BJ (cell line): ENCODE measurements at regions not wholly inside any gene's neighbourhood (a gene's known extent, or its start where the extent isn't known, plus 50 kb on each side); places are given as distances from the start of the nearest gene placed in this dataset.

Experiments
- CTCF ChIA-PET: fragments of 350-600 bp; formaldehyde crosslinking; extraction: SDS; loops from one replicate; lab custom pipeline; 2021; ENCODE audit warnings: antibody characterized with exemption, inconsistent platforms; lab: Yijun Ruan, JAX
- POLR2A ChIA-PET: fragments of 300-600 bp; sonication (Branson Sonifier 250); formaldehyde crosslinking; extraction: SDS; loops from one replicate; lab custom pipeline; 2021; ENCODE audit warnings: antibody characterized with exemption; lab: Charles Lee
- DNase-seq: peaks from one replicate; pipeline ENCODE4 v3.0.0-alpha.2; 2011; ENCODE audit warnings: low read depth
- H3K27me3 ChIP-seq: 2 replicates; pipeline ENCODE4 v1.6.0; 2011; ENCODE audit warnings: low read length; ENCODE audit not compliant: control insufficient read depth, insufficient read depth
- H3K36me3 ChIP-seq: 2 replicates; pipeline ENCODE4 v1.5.1; 2011; ENCODE audit warnings: low read length; ENCODE audit not compliant: control insufficient read depth, insufficient read depth
- H3K4me3 ChIP-seq: 2 replicates; pipeline ENCODE4 v1.5.1; 2011; ENCODE audit warnings: low read depth, mild to moderate bottlenecking, control low read depth, low read length
- TF ChIP-seq, protein P1 (sequence below): IDR thresholded peaks from 2 replicates; pipeline ENCODE4 v1.5.1; 2011; ENCODE audit warnings: low read depth, mild to moderate bottlenecking, control low read depth, inconsistent platforms, low read length, moderate library complexity; ENCODE audit not compliant: insufficient read depth

DNA sequence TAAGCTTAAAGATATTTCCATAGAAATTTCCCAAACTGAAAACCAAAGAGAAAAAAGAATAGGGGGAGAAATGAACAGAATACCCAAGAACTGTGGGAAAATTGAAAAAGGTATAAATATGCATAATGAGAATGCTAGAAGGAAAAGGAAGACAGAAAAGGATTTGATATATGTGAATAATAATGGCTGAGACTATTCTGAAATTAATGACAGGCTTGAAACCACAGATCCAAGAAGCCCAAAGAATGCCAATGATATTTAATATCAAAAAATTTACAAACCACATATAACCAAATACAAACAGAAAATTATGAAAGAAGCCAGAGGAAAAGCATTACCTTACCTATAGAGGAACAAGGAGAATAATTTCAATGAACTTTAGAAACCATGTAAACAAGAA is 153.0 kb downstream of the ANXA2 start:
- Histone ChIP-seq H3K36me3 (no peaks in the 10 kb centered on the region), H3K4me3 (no peak overlapping the region), H3K27me3 (no peaks in the 10 kb centered on the region)
- ChIA-PET POLR2A (no interaction called here), CTCF (no interaction called here)
- no peak for DNase-seq
- TF ChIP-seq, protein P1, sequence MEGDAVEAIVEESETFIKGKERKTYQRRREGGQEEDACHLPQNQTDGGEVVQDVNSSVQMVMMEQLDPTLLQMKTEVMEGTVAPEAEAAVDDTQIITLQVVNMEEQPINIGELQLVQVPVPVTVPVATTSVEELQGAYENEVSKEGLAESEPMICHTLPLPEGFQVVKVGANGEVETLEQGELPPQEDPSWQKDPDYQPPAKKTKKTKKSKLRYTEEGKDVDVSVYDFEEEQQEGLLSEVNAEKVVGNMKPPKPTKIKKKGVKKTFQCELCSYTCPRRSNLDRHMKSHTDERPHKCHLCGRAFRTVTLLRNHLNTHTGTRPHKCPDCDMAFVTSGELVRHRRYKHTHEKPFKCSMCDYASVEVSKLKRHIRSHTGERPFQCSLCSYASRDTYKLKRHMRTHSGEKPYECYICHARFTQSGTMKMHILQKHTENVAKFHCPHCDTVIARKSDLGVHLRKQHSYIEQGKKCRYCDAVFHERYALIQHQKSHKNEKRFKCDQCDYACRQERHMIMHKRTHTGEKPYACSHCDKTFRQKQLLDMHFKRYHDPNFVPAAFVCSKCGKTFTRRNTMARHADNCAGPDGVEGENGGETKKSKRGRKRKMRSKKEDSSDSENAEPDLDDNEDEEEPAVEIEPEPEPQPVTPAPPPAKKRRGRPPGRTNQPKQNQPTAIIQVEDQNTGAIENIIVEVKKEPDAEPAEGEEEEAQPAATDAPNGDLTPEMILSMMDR: no peak

DNA sequence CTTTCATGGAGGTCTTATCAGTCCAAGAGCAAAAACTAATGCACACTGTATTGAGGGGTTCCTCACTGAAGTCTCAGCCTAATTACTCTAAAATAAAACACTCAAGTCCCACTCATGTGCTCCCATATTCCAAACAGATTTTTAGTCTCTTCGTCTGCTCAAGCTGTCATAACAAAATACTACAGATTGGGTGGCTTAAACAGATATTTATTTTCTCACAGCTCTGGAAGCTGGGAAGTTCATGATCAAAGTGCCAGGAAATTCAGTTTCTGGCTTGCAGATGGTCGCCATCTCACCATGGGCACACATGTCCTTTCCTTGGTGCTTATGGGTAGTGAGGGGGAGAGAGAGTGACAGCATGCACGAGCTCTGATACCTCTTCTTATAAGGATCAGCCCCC is 147.5 kb downstream of the ANXA2 start:
- H3K27me3 ChIP-seq: no peaks in the 10 kb centered on the region; the same call in 1 of the 2 replicates
- CTCF ChIA-PET: no interaction called here
- no peak overlapping the region for H3K4me3 ChIP-seq
- H3K36me3 ChIP-seq: no peaks in the 10 kb centered on the region
- DNase-seq: no peak
- POLR2A ChIA-PET: no interaction called here
- TF ChIP-seq, protein P1: no peak

DNA sequence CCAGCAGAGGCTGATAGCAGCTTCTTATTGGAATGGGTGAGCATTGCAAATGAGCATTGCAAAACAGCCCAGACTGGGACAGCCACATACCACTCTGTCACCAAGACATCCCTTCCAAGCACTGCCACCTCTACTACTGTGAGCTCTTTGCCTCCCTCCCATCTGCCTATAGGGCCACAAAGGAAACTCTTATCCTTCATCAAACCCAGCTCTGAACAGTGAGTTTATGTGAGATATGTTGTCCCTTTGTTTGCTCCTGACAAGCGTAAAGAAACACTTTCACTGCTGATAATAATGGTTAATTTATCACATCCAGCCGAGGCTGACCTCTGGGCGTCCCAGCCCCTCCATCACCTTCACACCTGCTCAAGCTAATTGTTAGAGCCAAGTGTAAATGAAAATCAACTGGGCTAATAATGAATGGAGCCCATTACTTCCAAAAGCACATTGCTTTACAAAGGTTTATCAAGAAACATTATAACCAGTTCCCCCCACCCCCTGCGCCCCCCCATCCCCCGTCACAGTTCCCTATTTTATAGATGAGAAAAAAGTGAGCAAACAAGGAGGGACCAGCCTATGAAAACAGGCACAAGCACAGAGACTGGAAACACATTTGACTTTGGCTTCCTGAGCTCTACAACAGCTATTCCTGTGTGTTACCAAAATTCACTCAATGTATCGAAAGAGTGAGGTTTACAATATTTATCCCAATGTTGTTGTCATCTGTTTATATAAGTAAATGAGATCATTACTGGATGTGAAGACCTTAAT is 146.3 kb downstream of the ANXA2 start:
- POLR2A ChIA-PET: no interaction called here
- H3K27me3 ChIP-seq: no peaks in the 10 kb centered on the region; the same call in 1 of the 2 replicates
- no peak for DNase-seq
- no peak overlapping the region for H3K4me3 ChIP-seq
- TF ChIP-seq, protein P1: no peak
- no peaks in the 10 kb centered on the region for H3K36me3 ChIP-seq
- CTCF ChIA-PET: interaction anchor here (1.0 kb wide), 1 partner anchor 36 kb away, joined by 3 read pairs; no protein-coding TSS in a partner anchor

DNA sequence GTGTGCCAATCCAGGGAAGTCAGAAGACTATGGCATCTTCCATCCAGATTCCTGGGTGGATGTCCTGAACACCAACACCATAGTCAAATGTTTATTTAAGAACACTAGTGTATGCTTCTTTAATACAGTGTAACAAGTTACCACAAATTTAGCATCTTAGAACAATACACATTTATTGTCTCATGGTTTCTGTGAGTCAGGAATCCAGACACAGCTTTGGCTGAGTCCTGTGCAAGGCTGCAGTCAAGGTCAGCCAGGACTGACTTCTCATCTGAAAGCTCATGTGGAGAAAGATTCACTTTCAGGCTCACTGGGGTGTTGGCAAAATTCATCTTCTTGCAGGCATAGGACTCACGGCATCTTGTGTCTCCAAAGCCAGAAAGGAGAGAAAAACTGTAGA is 143.4 kb downstream of the ANXA2 start:
- ChIA-PET POLR2A (no interaction called here), CTCF (no interaction called here)
- H3K4me3 ChIP-seq: no peak overlapping the region
- TF ChIP-seq, protein P1: no peak
- no peaks in the 10 kb centered on the region for H3K36me3 ChIP-seq
- DNase-seq: no peak
- no peaks in the 10 kb centered on the region; the same call in 1 of the 2 replicates for H3K27me3 ChIP-seq

DNA sequence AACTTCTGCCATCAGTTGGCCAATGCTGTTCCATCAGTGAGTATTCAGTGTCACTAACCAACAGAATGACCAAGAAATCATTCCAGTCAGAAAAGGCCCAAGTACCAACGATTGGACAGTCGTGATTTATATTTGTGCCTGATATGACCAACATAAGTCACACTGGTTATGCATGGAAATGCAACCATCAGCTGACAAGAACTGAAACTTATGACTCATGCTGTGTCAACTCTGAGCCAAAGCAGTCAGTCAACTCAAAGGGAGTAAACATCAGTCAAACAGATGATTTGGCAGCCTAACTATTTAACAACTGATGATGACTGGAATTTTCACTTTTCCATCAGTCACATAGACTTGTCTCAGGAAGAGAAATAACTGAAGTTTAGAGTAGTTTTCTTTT is 142.4 kb downstream of the ANXA2 start:
- no peaks in the 10 kb centered on the region; the same call in 1 of the 2 replicates for H3K27me3 ChIP-seq
- H3K4me3 ChIP-seq: no peak overlapping the region
- CTCF ChIA-PET: no interaction called here
- TF ChIP-seq, protein P1: no peak
- DNase-seq: no peak
- POLR2A ChIA-PET: no interaction called here
- H3K36me3 ChIP-seq: no peaks in the 10 kb centered on the region
